Prostate gland (tissue), 2 donors: ENCODE measurements at regions not wholly inside any gene's neighbourhood (a gene's known extent, or its start where the extent isn't known, plus 50 kb on each side); places are given as distances from the start of the nearest gene placed in this dataset.

Experiments used
- POLR2A ChIP-seq: fragments of 450-650 bp; IDR thresholded peaks from one replicate; pipeline ENCODE4 v1.6.1; 2016; ENCODE audit warnings: antibody characterized with exemption, mild to moderate bottlenecking
- TF ChIP-seq, protein P1 (sequence below), 4 experiments: fragments of 200-600 bp in 2 of 4; fragments of 450-650 bp in 2 of 4; sonication (generic) in 2 of 4; IDR thresholded peaks; 1 replicate in 3 of 4; 2 replicates in 1 of 4; pipeline ENCODE4 v1.5.1; 2016 to 2019; ENCODE audit warnings: antibody characterized with exemption in 4 of 4, mild to moderate bottlenecking in 2 of 4, moderate library complexity in 2 of 4

DNA sequence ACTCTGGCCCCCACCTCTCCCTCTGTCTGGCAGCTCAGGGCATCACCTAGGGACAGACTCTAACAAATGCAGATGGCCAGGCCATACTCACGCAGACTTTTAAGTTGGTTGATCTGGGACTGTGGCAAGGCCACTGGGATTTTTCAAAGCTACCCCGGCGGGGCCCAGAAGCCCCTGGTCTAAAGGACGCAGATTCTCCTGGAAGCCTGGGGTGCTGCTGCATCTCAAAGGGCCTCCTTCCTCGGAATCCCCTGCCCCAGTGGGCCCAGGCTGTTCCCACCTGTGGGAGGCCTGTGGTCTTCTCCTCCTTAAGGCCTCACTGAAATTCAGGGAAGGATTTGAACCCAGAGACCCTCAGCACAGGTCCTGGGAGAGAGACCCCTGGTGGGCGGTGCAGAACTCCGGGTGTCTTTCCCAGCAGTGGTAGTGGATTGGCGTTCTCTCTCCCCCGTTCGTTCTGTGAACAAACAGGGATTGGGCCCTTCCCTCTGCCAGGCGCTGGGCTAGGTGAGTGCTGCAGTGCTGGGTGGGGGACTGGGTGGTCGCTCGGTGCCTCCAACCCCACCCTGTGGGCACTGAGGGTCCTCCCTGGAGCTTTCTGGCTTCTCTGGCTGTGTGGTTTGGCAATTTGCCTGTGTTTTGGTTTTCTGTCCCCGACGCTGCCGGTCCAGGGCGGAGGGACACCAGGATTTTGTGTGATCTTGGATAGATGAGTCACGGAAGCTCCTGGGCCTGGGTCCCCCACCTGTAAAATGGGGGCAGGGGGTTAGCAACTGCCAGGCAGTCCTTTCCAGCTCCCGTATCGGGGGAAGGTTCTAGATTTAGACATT lies 160.5 kb upstream of the GSE1 start:
- no peak for TF ChIP-seq POLR2A
- TF ChIP-seq, protein P1, sequence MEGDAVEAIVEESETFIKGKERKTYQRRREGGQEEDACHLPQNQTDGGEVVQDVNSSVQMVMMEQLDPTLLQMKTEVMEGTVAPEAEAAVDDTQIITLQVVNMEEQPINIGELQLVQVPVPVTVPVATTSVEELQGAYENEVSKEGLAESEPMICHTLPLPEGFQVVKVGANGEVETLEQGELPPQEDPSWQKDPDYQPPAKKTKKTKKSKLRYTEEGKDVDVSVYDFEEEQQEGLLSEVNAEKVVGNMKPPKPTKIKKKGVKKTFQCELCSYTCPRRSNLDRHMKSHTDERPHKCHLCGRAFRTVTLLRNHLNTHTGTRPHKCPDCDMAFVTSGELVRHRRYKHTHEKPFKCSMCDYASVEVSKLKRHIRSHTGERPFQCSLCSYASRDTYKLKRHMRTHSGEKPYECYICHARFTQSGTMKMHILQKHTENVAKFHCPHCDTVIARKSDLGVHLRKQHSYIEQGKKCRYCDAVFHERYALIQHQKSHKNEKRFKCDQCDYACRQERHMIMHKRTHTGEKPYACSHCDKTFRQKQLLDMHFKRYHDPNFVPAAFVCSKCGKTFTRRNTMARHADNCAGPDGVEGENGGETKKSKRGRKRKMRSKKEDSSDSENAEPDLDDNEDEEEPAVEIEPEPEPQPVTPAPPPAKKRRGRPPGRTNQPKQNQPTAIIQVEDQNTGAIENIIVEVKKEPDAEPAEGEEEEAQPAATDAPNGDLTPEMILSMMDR (IDR thresholded peaks at IDR 0.05) = no peak
